Testis (tissue), 2 donors: ENCODE measurements at regions not wholly inside any gene's neighbourhood (a gene's known extent, or its start where the extent isn't known, plus 50 kb on each side); places are given as distances from the start of the nearest gene placed in this dataset.

Experiments used
- DNase-seq: peaks from one replicate; pipeline ENCODE4 v3.0.0-alpha.2; 2019
- H3K27ac ChIP-seq, 2 donors: fragments of 200-600 bp; sonication (generic); one replicate each; pipeline ENCODE4 v1.5.1; 2019
- H3K27me3 ChIP-seq: fragments of 200-600 bp; sonication (generic); one replicate; pipeline ENCODE4 v1.5.1; 2019
- H3K36me3 ChIP-seq: fragments of 200-600 bp; sonication (generic); one replicate; pipeline ENCODE4 v1.5.1; 2017; ENCODE audit warnings: low read depth; ENCODE audit errors: missing control alignments
- H3K4me1 ChIP-seq: fragments of 200-600 bp; sonication (generic); one replicate; pipeline ENCODE4 v1.5.1; 2019
- H3K4me3 ChIP-seq, 2 donors: fragments of 200-600 bp; sonication (generic); one replicate each; pipeline ENCODE4 v1.5.1; 2017 to 2019
- H3K9me3 ChIP-seq: fragments of 200-600 bp; sonication (generic); one replicate; pipeline ENCODE4 v1.5.1; 2017
- CTCF ChIP-seq, 3 experiments: fragments of 450-650 bp in 2 of 3; fragments of 200-600 bp in 1 of 3; sonication (generic) in 1 of 3; IDR thresholded peaks; one replicate each; pipeline ENCODE4 v1.5.1; 2016 to 2019; ENCODE audit warnings: antibody characterized with exemption in 3 of 3, mild to moderate bottlenecking in 2 of 3, moderate library complexity in 1 of 3
- POLR2A ChIP-seq: fragments of 450-650 bp; IDR thresholded peaks from one replicate; pipeline ENCODE4 v1.6.1; 2017; ENCODE audit warnings: antibody characterized with exemption, mild to moderate bottlenecking, moderate library complexity
- WGBS, 2 donors: methylation state at CpG; one replicate each; pipeline ENCODE4 v1.1.5; 2018; 5-methylcytosine and 5-hydroxymethylcytosine counted together
- intact Hi-C: fragments of 100-400 bp; cut with DNase I; formaldehyde crosslinking; loops from one replicate; pipeline ENCODE4 v1.15.1; 2023; ENCODE audit warnings: low total_unique reads

GRCh38 chr13:75090872-75091615, 390.9 kb downstream of the TBC1D4 start:
- no peak overlapping the region for H3K4me3 ChIP-seq
- 64 to 65% methylated on average over 3 of the region's 3 CpGs for WGBS, 2 donors
- H3K36me3 ChIP-seq: no peaks in the 10 kb centered on the region
- intact Hi-C loops: no loop called here
- H3K27ac ChIP-seq: no peak overlapping the region
- TF ChIP-seq POLR2A (no peak), CTCF (IDR thresholded peaks at IDR 0.05) (no peak)
- DNase-seq: no peak
- H3K9me3 ChIP-seq: no peaks in the 10 kb centered on the region
- no peaks in the 10 kb centered on the region for H3K4me1 ChIP-seq
- H3K27me3 ChIP-seq: no peaks in the 10 kb centered on the region

- Histone ChIP-seq H3K9me3 (no peaks in the 10 kb centered on the region), H3K4me3 (no peak overlapping the region), H3K4me1 (no peaks in the 10 kb centered on the region), H3K27ac (no peak overlapping the region), H3K36me3 (no peaks in the 10 kb centered on the region), H3K27me3 (no peaks in the 10 kb centered on the region)
- 91 to 95% methylated on average over 4 of the region's 4 CpGs for WGBS, 2 donors
- no peak for DNase-seq
- TF ChIP-seq CTCF (IDR thresholded peaks at IDR 0.05) (no peak), POLR2A (no peak)
- intact Hi-C loops: no loop called here
Measured at GRCh38 chr13:75088915-75089314, 393.1 kb downstream of the TBC1D4 start.

GRCh38 chr13:75079226-75079625, 402.7 kb downstream of the TBC1D4 start:
- H3K4me3 ChIP-seq: no peak overlapping the region
- TF ChIP-seq POLR2A (no peak), CTCF (IDR thresholded peaks at IDR 0.05) (no peak)
- 70% methylated on average over 2 of the region's 2 CpGs for WGBS, 2 donors
- no peak for DNase-seq
- H3K27me3 ChIP-seq: no peaks in the 10 kb centered on the region
- no peaks in the 10 kb centered on the region for H3K9me3 ChIP-seq
- intact Hi-C loops: no loop called here
- H3K27ac ChIP-seq: no peak overlapping the region
- H3K4me1 ChIP-seq: no peaks in the 10 kb centered on the region
- no peaks in the 10 kb centered on the region for H3K36me3 ChIP-seq

- no peaks in the 10 kb centered on the region for H3K36me3 ChIP-seq
- DNase-seq: no peak
Measured at GRCh38 chr13:75076476-75076875, 405.5 kb downstream of the TBC1D4 start.

More at GRCh38 chr13:75076476-75076875, 405.5 kb downstream of the TBC1D4 start:
- TF ChIP-seq CTCF (IDR thresholded peaks at IDR 0.05) (no peak), POLR2A (no peak)
- Histone ChIP-seq H3K27ac (no peak overlapping the region), H3K27me3 (no peaks in the 10 kb centered on the region), H3K4me3 (no peak overlapping the region), H3K4me1 (no peaks in the 10 kb centered on the region), H3K9me3 (no peaks in the 10 kb centered on the region)
- intact Hi-C loops: no loop called here
